ENCODE measurements at regions not wholly inside any gene's neighbourhood (a gene's known extent, or its start where the extent isn't known, plus 50 kb on each side); places are given as distances from the start of the nearest gene placed in this dataset.

DNA sequence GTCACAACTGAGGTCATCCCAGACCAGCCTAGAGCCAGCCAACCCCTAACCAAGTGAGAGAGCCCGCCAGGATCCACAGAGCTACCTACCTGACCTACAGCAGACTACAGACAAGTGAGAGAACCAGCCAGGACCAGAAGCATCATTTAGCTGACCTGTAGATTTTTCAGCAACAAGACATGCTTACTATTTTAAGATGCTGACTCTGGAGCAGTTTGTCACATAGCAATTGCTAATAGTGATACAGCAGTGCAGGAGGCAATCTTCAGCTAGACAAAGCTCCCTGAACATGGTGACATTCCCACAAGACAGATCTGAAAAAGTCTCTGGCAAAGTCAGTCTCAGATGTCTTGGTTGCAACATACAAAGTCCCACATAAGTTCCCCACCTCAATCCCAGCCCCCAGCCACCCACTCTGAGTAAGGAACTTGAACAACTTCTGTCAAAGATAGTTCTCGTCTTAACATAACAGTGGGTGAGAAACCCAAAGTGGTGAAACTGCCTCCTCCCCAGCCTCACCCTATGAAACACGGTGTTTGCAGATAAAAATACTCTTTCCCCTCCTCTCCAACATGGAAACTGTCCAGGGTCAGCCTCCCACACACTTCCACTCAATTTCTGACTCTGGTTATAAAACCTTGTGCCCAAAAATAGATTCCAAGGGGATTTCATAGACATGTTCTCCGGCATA lies 120.3 kb upstream of the SLC6A11 start:
- H3K27ac Mint-ChIP-seq, result no peak overlapping the region
- no peaks in the 10 kb centered on the region for H3K36me3 Mint-ChIP-seq
- no peak overlapping the region for H3K4me3 Mint-ChIP-seq
- DNase-seq (ENCODE audit: low spot score), result no peak
- ChIA-PET POLR2A (interaction anchor here (0.6 kb wide), 1 partner anchor 22 kb away, joined by 3 read pairs; no protein-coding TSS in a partner anchor), CTCF (no interaction called here)
- no peaks in the 10 kb centered on the region for H3K4me1 Mint-ChIP-seq
- TF ChIP-seq ELF4 (CRISPR knock-in tag; IDR thresholded peaks at IDR 0.05; ENCODE audit: low read depth), result no peak
- TF ChIP-seq, protein P1, sequence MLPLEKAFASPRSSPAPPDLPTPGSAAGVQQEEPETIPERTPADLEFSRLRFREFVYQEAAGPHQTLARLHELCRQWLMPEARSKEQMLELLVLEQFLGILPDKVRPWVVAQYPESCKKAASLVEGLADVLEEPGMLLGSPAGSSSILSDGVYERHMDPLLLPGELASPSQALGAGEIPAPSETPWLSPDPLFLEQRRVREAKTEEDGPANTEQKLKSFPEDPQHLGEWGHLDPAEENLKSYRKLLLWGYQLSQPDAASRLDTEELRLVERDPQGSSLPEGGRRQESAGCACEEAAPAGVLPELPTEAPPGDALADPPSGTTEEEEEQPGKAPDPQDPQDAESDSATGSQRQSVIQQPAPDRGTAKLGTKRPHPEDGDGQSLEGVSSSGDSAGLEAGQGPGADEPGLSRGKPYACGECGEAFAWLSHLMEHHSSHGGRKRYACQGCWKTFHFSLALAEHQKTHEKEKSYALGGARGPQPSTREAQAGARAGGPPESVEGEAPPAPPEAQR (CRISPR knock-in tag; IDR thresholded peaks at IDR 0.05), result no peak
- TF ChIP-seq ZBTB21 (CRISPR knock-in tag; IDR thresholded peaks at IDR 0.05; ENCODE audit: borderline replicate concordance), result no peak
- TF ChIP-seq CREB1 (CRISPR knock-in tag; IDR thresholded peaks at IDR 0.05), result no peak
- TF ChIP-seq ZNF121 (CRISPR knock-in tag; IDR thresholded peaks at IDR 0.05), result no peak
- TF ChIP-seq, protein P2, sequence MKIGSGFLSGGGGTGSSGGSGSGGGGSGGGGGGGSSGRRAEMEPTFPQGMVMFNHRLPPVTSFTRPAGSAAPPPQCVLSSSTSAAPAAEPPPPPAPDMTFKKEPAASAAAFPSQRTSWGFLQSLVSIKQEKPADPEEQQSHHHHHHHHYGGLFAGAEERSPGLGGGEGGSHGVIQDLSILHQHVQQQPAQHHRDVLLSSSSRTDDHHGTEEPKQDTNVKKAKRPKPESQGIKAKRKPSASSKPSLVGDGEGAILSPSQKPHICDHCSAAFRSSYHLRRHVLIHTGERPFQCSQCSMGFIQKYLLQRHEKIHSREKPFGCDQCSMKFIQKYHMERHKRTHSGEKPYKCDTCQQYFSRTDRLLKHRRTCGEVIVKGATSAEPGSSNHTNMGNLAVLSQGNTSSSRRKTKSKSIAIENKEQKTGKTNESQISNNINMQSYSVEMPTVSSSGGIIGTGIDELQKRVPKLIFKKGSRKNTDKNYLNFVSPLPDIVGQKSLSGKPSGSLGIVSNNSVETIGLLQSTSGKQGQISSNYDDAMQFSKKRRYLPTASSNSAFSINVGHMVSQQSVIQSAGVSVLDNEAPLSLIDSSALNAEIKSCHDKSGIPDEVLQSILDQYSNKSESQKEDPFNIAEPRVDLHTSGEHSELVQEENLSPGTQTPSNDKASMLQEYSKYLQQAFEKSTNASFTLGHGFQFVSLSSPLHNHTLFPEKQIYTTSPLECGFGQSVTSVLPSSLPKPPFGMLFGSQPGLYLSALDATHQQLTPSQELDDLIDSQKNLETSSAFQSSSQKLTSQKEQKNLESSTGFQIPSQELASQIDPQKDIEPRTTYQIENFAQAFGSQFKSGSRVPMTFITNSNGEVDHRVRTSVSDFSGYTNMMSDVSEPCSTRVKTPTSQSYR (CRISPR knock-in tag; IDR thresholded peaks at IDR 0.05), result no peak
- TF ChIP-seq, protein P3, sequence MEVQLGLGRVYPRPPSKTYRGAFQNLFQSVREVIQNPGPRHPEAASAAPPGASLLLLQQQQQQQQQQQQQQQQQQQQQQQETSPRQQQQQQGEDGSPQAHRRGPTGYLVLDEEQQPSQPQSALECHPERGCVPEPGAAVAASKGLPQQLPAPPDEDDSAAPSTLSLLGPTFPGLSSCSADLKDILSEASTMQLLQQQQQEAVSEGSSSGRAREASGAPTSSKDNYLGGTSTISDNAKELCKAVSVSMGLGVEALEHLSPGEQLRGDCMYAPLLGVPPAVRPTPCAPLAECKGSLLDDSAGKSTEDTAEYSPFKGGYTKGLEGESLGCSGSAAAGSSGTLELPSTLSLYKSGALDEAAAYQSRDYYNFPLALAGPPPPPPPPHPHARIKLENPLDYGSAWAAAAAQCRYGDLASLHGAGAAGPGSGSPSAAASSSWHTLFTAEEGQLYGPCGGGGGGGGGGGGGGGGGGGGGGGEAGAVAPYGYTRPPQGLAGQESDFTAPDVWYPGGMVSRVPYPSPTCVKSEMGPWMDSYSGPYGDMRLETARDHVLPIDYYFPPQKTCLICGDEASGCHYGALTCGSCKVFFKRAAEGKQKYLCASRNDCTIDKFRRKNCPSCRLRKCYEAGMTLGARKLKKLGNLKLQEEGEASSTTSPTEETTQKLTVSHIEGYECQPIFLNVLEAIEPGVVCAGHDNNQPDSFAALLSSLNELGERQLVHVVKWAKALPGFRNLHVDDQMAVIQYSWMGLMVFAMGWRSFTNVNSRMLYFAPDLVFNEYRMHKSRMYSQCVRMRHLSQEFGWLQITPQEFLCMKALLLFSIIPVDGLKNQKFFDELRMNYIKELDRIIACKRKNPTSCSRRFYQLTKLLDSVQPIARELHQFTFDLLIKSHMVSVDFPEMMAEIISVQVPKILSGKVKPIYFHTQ (CRISPR knock-in tag; IDR thresholded peaks at IDR 0.05), result no peak
- TF ChIP-seq OVOL2 (CRISPR knock-in tag; IDR thresholded peaks at IDR 0.05; ENCODE audit: borderline replicate concordance), result no peak
- TF ChIP-seq TP53 (CRISPR knock-in tag; IDR thresholded peaks at IDR 0.05), result no peak
- TF ChIP-seq, protein P4, sequence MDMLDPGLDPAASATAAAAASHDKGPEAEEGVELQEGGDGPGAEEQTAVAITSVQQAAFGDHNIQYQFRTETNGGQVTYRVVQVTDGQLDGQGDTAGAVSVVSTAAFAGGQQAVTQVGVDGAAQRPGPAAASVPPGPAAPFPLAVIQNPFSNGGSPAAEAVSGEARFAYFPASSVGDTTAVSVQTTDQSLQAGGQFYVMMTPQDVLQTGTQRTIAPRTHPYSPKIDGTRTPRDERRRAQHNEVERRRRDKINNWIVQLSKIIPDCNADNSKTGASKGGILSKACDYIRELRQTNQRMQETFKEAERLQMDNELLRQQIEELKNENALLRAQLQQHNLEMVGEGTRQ (CRISPR knock-in tag; IDR thresholded peaks at IDR 0.05), result no peak
- TF ChIP-seq, protein P5, sequence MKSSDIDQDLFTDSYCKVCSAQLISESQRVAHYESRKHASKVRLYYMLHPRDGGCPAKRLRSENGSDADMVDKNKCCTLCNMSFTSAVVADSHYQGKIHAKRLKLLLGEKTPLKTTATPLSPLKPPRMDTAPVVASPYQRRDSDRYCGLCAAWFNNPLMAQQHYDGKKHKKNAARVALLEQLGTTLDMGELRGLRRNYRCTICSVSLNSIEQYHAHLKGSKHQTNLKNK (CRISPR knock-in tag; IDR thresholded peaks at IDR 0.05), result no peak
- TF ChIP-seq, protein P6, sequence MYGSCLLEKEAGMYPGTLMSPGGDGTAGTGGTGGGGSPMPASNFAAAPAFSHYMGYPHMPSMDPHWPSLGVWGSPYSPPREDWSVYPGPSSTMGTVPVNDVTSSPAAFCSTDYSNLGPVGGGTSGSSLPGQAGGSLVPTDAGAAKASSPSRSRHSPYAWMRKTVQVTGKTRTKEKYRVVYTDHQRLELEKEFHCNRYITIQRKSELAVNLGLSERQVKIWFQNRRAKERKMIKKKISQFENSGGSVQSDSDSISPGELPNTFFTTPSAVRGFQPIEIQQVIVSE (CRISPR knock-in tag; IDR thresholded peaks at IDR 0.05; ENCODE audit: borderline replicate concordance), result no peak
- no peak for TF ChIP-seq TCF7 (CRISPR knock-in tag; IDR thresholded peaks at IDR 0.05; ENCODE audit: low read depth)
- TF ChIP-seq, protein P7, sequence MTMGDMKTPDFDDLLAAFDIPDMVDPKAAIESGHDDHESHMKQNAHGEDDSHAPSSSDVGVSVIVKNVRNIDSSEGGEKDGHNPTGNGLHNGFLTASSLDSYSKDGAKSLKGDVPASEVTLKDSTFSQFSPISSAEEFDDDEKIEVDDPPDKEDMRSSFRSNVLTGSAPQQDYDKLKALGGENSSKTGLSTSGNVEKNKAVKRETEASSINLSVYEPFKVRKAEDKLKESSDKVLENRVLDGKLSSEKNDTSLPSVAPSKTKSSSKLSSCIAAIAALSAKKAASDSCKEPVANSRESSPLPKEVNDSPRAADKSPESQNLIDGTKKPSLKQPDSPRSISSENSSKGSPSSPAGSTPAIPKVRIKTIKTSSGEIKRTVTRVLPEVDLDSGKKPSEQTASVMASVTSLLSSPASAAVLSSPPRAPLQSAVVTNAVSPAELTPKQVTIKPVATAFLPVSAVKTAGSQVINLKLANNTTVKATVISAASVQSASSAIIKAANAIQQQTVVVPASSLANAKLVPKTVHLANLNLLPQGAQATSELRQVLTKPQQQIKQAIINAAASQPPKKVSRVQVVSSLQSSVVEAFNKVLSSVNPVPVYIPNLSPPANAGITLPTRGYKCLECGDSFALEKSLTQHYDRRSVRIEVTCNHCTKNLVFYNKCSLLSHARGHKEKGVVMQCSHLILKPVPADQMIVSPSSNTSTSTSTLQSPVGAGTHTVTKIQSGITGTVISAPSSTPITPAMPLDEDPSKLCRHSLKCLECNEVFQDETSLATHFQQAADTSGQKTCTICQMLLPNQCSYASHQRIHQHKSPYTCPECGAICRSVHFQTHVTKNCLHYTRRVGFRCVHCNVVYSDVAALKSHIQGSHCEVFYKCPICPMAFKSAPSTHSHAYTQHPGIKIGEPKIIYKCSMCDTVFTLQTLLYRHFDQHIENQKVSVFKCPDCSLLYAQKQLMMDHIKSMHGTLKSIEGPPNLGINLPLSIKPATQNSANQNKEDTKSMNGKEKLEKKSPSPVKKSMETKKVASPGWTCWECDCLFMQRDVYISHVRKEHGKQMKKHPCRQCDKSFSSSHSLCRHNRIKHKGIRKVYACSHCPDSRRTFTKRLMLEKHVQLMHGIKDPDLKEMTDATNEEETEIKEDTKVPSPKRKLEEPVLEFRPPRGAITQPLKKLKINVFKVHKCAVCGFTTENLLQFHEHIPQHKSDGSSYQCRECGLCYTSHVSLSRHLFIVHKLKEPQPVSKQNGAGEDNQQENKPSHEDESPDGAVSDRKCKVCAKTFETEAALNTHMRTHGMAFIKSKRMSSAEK (CRISPR knock-in tag; IDR thresholded peaks at IDR 0.05; ENCODE audit: borderline replicate concordance), result no peak
- TF ChIP-seq RORB (CRISPR knock-in tag; IDR thresholded peaks at IDR 0.05), result no peak
- no peak for TF ChIP-seq ETV6 (CRISPR knock-in tag; IDR thresholded peaks at IDR 0.05)
- no peak for ATAC-seq
- no peaks in the 10 kb centered on the region for H3K9me3 Mint-ChIP-seq
- H3K27me3 Mint-ChIP-seq (ENCODE audit: low read depth), result peaks cover 15% of the 10 kb centered on the region
